ENCODE measurements at regions not wholly inside any gene's neighbourhood (a gene's known extent, or its start where the extent isn't known, plus 50 kb on each side); places are given as distances from the start of the nearest gene placed in this dataset.

DNA sequence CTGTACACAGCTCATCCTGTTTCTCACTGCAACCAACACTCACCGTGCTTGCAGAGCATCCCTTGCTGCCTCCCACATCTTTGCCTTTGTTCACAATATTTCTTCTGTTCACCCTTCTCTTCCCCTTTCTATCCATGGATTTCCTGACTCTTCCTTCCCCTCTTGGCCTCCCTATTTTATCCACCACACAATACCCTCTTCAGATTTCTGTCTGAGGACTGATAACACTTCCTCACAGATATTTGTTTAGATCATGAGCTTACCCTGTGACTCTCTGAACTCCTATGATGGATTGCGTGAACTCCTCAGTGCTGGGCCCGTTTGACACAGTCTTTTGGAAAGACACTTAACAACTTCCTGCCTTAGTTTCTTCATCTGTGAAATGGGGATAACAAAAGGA is 62.8 kb upstream of the GPR158 start:
- no peak overlapping the region for H3K4me2 ChIP-seq (ENCODE audit: insufficient read depth in 1 of 2, low read depth in 2 of 2, low read length in 2 of 2)
- no peak overlapping the region for H4K8ac ChIP-seq (ENCODE audit: extremely low read depth, insufficient read depth, low read length)
- no peaks in the 10 kb centered on the region for H3K9me3 ChIP-seq (ENCODE audit: insufficient read depth in 2 of 2, low read depth in 1 of 2, low read length in 1 of 2)
- CTCF ChIA-PET (ENCODE audit: partially characterized antibody) = interaction anchor here (0.7 to 3.0 kb wide), 10 partner anchors 9 to 282 kb away, joined by 3 to 20 read pairs (median 12); partner anchors contain the start of gene GPR158
- H3K79me1 ChIP-seq (ENCODE audit: low read depth, low read length) = no peaks in the 10 kb centered on the region
- H2AK5ac ChIP-seq (ENCODE audit: low read depth, low read length) = no peak overlapping the region
- TF ChIP-seq TAF1 (IDR thresholded peaks at IDR 0.05; ENCODE audit: low read depth, low read length) (no peak), RXRA (IDR thresholded peaks at IDR 0.05; ENCODE audit: insufficient read depth, low read depth, low read length) (no peak), PHF8 (conservative IDR thresholded peaks at IDR 0.05; ENCODE audit: low read depth, low read length) (no peak), TCF12 (IDR thresholded peaks at IDR 0.05; ENCODE audit: low read depth, low read length) (no peak)
- H3K56ac ChIP-seq (replicated peaks; ENCODE audit: insufficient read length, low read depth, low read length) = no peak overlapping the region
- no peaks in the 10 kb centered on the region for H3K36me3 ChIP-seq (ENCODE audit: control insufficient read depth in 2 of 4, insufficient read depth in 4 of 4, low read length in 3 of 4)
- peaks cover 0 to 11% (median 0%) of the 10 kb centered on the region in 4 experiments; a peak in 4 of 7 replicates for H3K4me1 ChIP-seq (replicated peaks in 1 of 4; ENCODE audit: control insufficient read depth in 3 of 4, insufficient read depth in 4 of 4, low read length in 3 of 4)
- no peak overlapping the region for H3K14ac ChIP-seq (ENCODE audit: insufficient read length)
- no peak overlapping the region for H3K4me3 ChIP-seq (ENCODE audit: extremely low read depth in 1 of 4, insufficient read depth in 2 of 4, low read depth in 3 of 4, low read length in 4 of 4)
- H3K27ac ChIP-seq (ENCODE audit: low read depth, low read length) = no peak overlapping the region
- H4K91ac ChIP-seq (replicated peaks; ENCODE audit: insufficient read length, low read length) = no peak overlapping the region
- POLR2A ChIA-PET (ENCODE audit: partially characterized antibody) = no interaction called here
- 88% methylated on average over 3 of the region's 3 CpGs; no CpG with 5 or more reads in 1 of the 2 experiments for WGBS, 2 experiments (ENCODE audit: extremely low coverage in 1 of 2, insufficient coverage in 1 of 2, insufficient read length in 1 of 2, insufficient replicate concordance in 2 of 2, low coverage in 1 of 2, low lambda C conversion rate in 2 of 2, missing lambda C conversion rate in 1 of 2)
- H4K20me1 ChIP-seq (replicated peaks in 1 of 2; ENCODE audit: control insufficient read depth in 1 of 2, insufficient read depth in 2 of 2, low read length in 2 of 2) = no peaks in the 10 kb centered on the region
- H2BK12ac ChIP-seq (ENCODE audit: low read depth, low read length) = no peak overlapping the region
- no peak overlapping the region for H2BK5ac ChIP-seq (ENCODE audit: low read depth, low read length)
- no peak overlapping the region for H3K23ac ChIP-seq (ENCODE audit: insufficient read length)
- H3K18ac ChIP-seq (ENCODE audit: extremely low read depth, low read length) = no peak overlapping the region
- no peak overlapping the region for H4K5ac ChIP-seq (ENCODE audit: insufficient read length, low read depth, low read length)
- no peaks in the 10 kb centered on the region; a peak in 1 of 7 replicates for H3K27me3 ChIP-seq (replicated peaks in 1 of 4; ENCODE audit: control insufficient read depth in 3 of 4, extremely low read depth in 1 of 4, insufficient read depth in 3 of 4, low read length in 3 of 4)
- H3K79me2 ChIP-seq (ENCODE audit: control insufficient read depth in 1 of 2, insufficient read depth in 2 of 2, low read length in 2 of 2) = no peaks in the 10 kb centered on the region
- no peak overlapping the region for H2BK20ac ChIP-seq (ENCODE audit: low read length)
- H2BK15ac ChIP-seq (ENCODE audit: low read length) = no peak overlapping the region
- FAIRE-seq (no peak), DNase-seq (ENCODE audit: low read depth in 1 of 2, low spot score in 2 of 2) (no peak)
- H3K23me2 ChIP-seq (ENCODE audit: low read depth, low read length) = no peaks in the 10 kb centered on the region
- H2AFZ ChIP-seq (ENCODE audit: low read length) = no peak overlapping the region
- no peak overlapping the region for H3K4ac ChIP-seq (replicated peaks; ENCODE audit: insufficient read length, low read depth, low read length)
- no peak overlapping the region for H2BK120ac ChIP-seq (replicated peaks; ENCODE audit: low read depth, low read length)
- no peak overlapping the region for H3K9ac ChIP-seq (replicated peaks in 1 of 4; ENCODE audit: extremely low read depth in 1 of 4, low read depth in 3 of 4, low read length in 3 of 4)

Measured in H1 (cell line).